Kidney epithelial cell (primary cell): ENCODE measurements at regions not wholly inside any gene's neighbourhood (a gene's known extent, or its start where the extent isn't known, plus 50 kb on each side); places are given as distances from the start of the nearest gene placed in this dataset.
"Not testable (repeated sequence)": the region's sequence is repeated elsewhere in the genome, so short reads cannot be mapped to it uniquely, and the experiment has no call there.

Experiments
- DNase-seq: peaks from one replicate; pipeline ENCODE4 v3.0.0-alpha.2; 2010; ENCODE audit warnings: low read depth
- H3K27me3 ChIP-seq: 2 replicates; pipeline ENCODE4 v1.6.0; 2011; ENCODE audit warnings: low read length; ENCODE audit not compliant: control insufficient read depth, insufficient read depth
- H3K36me3 ChIP-seq: 2 replicates; pipeline ENCODE4 v1.5.1; 2011; ENCODE audit warnings: low read length; ENCODE audit not compliant: control insufficient read depth, insufficient read depth
- H3K4me3 ChIP-seq: 2 replicates; pipeline ENCODE4 v1.5.1; 2011; ENCODE audit warnings: low read depth, mild to moderate bottlenecking, control low read depth, low read length
- CTCF ChIP-seq: IDR thresholded peaks from 2 replicates; pipeline ENCODE4 v1.5.1; 2011; ENCODE audit warnings: mild to moderate bottlenecking, moderate library complexity, low read length, control low read depth, inconsistent platforms; ENCODE audit not compliant: insufficient read depth, poor library complexity, severe bottlenecking

GRCh38 chr20:7155794-7156193, 388.3 kb downstream of the BMP2 start:
- Histone ChIP-seq H3K4me3 (no peak overlapping the region), H3K36me3 (no peaks in the 10 kb centered on the region)

GRCh38 chr20:7159903-7160302, 392.4 kb downstream of the BMP2 start:
- TF ChIP-seq CTCF = no peak
- H3K4me3 ChIP-seq = no peak overlapping the region
- no peaks in the 10 kb centered on the region for H3K36me3 ChIP-seq
- no peaks in the 10 kb centered on the region for H3K27me3 ChIP-seq
- no peak for DNase-seq

More at GRCh38 chr20:7155794-7156193, 388.3 kb downstream of the BMP2 start:
- no peak for DNase-seq
- H3K27me3 ChIP-seq = no peaks in the 10 kb centered on the region
- no peak for TF ChIP-seq CTCF

- DNase-seq = no peak
- no peaks in the 10 kb centered on the region for H3K27me3 ChIP-seq
- H3K4me3 ChIP-seq = no peak overlapping the region
- H3K36me3 ChIP-seq = no peaks in the 10 kb centered on the region
- peak; percentile 62 for TF ChIP-seq CTCF
Measured at GRCh38 chr20:7161690-7162089, 394.2 kb downstream of the BMP2 start.

- H3K27me3 ChIP-seq = no peaks in the 10 kb centered on the region
- TF ChIP-seq CTCF = no peak
- H3K36me3 ChIP-seq = no peaks in the 10 kb centered on the region
- H3K4me3 ChIP-seq = no peak overlapping the region
- DNase-seq = no peak
Measured at GRCh38 chr20:7171911-7172310, 404.4 kb downstream of the BMP2 start.

- Histone ChIP-seq H3K27me3 (no peaks in the 10 kb centered on the region), H3K36me3 (no peaks in the 10 kb centered on the region), H3K4me3 (no peak overlapping the region)
- DNase-seq = no peak
- no peak for TF ChIP-seq CTCF
Measured at GRCh38 chr20:7174554-7174953, 407.1 kb downstream of the BMP2 start.

- not testable (repeated sequence) for H3K4me3 ChIP-seq, H3K27me3 ChIP-seq, H3K36me3 ChIP-seq, DNase-seq
Measured at GRCh38 chr20:7175827-7176226, 408.3 kb downstream of the BMP2 start.
